Suprapubic skin (tissue), 4 donors: ENCODE measurements at regions not wholly inside any gene's neighbourhood (a gene's known extent, or its start where the extent isn't known, plus 50 kb on each side); places are given as distances from the start of the nearest gene placed in this dataset.

ENCODE experiments used
- DNase-seq, 2 donors: peaks; one replicate each; pipeline ENCODE4 v3.0.0-alpha.2; 2019; ENCODE audit warnings: low spot score in 2 of 2
- H3K27ac ChIP-seq: fragments of 200-600 bp; sonication (generic); one replicate; pipeline ENCODE4 v1.5.1; 2019
- H3K27me3 ChIP-seq: fragments of 200-600 bp; sonication (generic); one replicate; pipeline ENCODE4 v1.5.1; 2019
- H3K36me3 ChIP-seq: fragments of 200-600 bp; sonication (generic); one replicate; pipeline ENCODE4 v1.5.1; 2019
- H3K4me1 ChIP-seq: fragments of 200-600 bp; sonication (generic); one replicate; pipeline ENCODE4 v1.5.1; 2019
- H3K4me3 ChIP-seq: fragments of 200-600 bp; sonication (generic); one replicate; pipeline ENCODE4 v1.5.1; 2019; ENCODE audit warnings: mild to moderate bottlenecking
- H3K9me3 ChIP-seq: fragments of 200-600 bp; sonication (generic); one replicate; pipeline ENCODE4 v1.5.1; 2019
- EP300 ChIP-seq: sonication (generic); formaldehyde crosslinking; IDR thresholded peaks from one replicate; pipeline ENCODE4 v1.6.1; 2017; ENCODE audit warnings: antibody characterized with exemption
- POLR2A ChIP-seq, 2 donors: fragments of 450-650 bp; IDR thresholded peaks; one replicate each; pipeline ENCODE4 v1.6.1; 2017; ENCODE audit warnings: antibody characterized with exemption in 2 of 2, mild to moderate bottlenecking in 2 of 2, moderate library complexity in 2 of 2
- POLR2AphosphoS5 ChIP-seq, 3 donors: sonication (generic); formaldehyde crosslinking; IDR thresholded peaks; one replicate each; pipeline ENCODE4 v1.6.1; 2017; ENCODE audit warnings: antibody characterized with exemption in 3 of 3
- WGBS: methylation state at CpG from one replicate; pipeline ENCODE4 v1.1.5; 2018; 5-methylcytosine and 5-hydroxymethylcytosine counted together
- TF ChIP-seq, protein P1 (sequence below), 2 donors: fragments of 200-600 bp in 1 of 2; fragments of 450-650 bp in 1 of 2; sonication (generic) in 1 of 2; IDR thresholded peaks; one replicate each; pipeline ENCODE4 v1.5.1; 2016 to 2019; ENCODE audit warnings: antibody characterized with exemption in 2 of 2, mild to moderate bottlenecking in 1 of 2, moderate library complexity in 1 of 2

DNA sequence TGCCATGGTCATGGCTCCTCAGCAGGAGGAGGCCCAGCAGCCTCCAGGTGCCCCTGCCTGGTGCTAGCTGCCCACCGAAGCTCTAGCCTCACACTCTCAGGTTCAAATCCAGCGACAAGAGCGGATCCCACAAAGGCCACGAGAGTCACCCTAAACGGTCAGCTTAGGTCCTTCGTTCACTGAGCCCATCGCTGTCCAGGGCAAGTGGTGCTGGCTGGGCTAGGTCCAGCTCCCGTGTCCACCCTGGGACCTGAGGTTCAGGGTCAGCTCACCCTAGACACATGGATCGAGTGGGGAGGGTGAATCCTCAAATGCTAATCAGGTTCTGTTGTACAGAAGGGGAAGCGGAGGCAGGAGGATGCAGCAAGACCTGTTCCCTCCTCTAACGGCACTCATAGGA is 171.9 kb upstream of the SULF2 start:
- Histone ChIP-seq H3K9me3 (no peaks in the 10 kb centered on the region), H3K4me3 (no peak overlapping the region), H3K4me1 (no peaks in the 10 kb centered on the region), H3K27ac (no peak overlapping the region), H3K27me3 (no peaks in the 10 kb centered on the region), H3K36me3 (no peaks in the 10 kb centered on the region)
- 92% methylated on average over 11 of the region's 11 CpGs for WGBS
- no peak for DNase-seq
- TF ChIP-seq POLR2A (IDR thresholded peaks at IDR 0.05) (no peak), EP300 (no peak), POLR2AphosphoS5 (IDR thresholded peaks at IDR 0.05) (no peak)
- TF ChIP-seq, protein P1, sequence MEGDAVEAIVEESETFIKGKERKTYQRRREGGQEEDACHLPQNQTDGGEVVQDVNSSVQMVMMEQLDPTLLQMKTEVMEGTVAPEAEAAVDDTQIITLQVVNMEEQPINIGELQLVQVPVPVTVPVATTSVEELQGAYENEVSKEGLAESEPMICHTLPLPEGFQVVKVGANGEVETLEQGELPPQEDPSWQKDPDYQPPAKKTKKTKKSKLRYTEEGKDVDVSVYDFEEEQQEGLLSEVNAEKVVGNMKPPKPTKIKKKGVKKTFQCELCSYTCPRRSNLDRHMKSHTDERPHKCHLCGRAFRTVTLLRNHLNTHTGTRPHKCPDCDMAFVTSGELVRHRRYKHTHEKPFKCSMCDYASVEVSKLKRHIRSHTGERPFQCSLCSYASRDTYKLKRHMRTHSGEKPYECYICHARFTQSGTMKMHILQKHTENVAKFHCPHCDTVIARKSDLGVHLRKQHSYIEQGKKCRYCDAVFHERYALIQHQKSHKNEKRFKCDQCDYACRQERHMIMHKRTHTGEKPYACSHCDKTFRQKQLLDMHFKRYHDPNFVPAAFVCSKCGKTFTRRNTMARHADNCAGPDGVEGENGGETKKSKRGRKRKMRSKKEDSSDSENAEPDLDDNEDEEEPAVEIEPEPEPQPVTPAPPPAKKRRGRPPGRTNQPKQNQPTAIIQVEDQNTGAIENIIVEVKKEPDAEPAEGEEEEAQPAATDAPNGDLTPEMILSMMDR (IDR thresholded peaks at IDR 0.05): no peak

DNA sequence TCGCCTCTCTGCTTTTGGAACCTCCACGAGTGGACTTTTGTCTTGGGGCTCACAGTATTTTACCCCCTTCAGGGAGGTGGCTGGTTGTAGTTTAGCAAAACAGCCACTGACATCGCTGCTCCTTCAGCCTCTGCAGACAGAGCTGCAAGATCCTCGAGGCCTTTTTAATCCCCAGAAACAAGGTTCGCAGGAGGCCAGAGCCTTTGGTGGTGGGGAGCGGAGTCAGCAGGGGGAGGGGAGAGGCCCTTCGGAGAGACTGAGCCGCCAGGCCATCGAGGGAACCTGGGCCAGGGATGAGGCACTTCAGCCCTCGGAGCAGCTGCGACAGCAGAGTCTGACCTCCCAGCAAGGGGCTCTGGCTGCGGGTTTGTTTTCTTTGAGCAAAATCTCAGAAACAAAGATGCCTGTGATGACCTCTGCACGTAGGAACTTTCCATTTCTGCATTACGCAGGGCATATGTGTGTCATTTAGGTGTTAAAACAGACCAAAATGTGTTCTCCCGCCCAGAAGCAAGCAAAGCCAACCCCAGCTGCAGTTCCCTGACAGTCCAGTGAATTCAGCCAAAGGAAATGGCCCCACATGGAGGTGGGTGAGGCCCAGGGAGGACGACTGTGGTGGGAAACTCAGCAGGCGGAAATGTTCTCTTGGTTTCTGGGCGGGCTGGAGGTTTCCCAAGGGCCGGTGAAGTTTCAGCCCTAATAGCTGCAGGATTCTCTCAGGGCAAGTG is 171.2 kb upstream of the SULF2 start:
- 87% methylated on average over 15 of the region's 19 CpGs for WGBS
- no peak for DNase-seq
- no peak overlapping the region for H3K27ac ChIP-seq
- TF ChIP-seq POLR2AphosphoS5 (IDR thresholded peaks at IDR 0.05) (no peak), EP300 (no peak), POLR2A (IDR thresholded peaks at IDR 0.05) (no peak)
- TF ChIP-seq, protein P1 (IDR thresholded peaks at IDR 0.05): no peak
- H3K36me3 ChIP-seq: no peaks in the 10 kb centered on the region
- H3K4me3 ChIP-seq: no peak overlapping the region
- H3K27me3 ChIP-seq: no peaks in the 10 kb centered on the region
- no peaks in the 10 kb centered on the region for H3K9me3 ChIP-seq
- no peaks in the 10 kb centered on the region for H3K4me1 ChIP-seq

DNA sequence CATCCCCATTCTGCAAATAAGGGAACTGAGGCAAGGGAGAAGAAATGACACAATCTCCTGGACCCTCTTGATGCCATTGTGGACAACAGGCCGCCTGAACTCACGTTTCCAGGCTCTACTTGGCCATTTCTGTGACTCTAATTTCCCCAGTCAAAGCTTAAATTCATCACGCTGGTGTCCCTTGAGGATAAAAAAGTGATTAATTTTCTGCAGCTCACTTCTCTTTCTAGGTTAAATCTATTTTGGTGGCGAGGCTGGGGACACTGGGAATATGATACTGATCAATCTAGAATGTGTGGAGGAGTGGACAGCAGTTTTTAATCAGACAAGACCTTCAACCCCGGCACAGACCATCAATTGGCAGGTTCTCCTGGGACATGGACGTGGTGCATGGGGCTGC is 168.2 kb upstream of the SULF2 start:
- TF ChIP-seq POLR2A (IDR thresholded peaks at IDR 0.05): no peak
- Histone ChIP-seq H3K9me3 (no peaks in the 10 kb centered on the region), H3K36me3 (no peaks in the 10 kb centered on the region), H3K27ac (no peak overlapping the region), H3K27me3 (no peaks in the 10 kb centered on the region), H3K4me1 (no peaks in the 10 kb centered on the region), H3K4me3 (no peak overlapping the region)
- WGBS: 93% methylated on average over 6 of the region's 6 CpGs
- no peak for DNase-seq

DNA sequence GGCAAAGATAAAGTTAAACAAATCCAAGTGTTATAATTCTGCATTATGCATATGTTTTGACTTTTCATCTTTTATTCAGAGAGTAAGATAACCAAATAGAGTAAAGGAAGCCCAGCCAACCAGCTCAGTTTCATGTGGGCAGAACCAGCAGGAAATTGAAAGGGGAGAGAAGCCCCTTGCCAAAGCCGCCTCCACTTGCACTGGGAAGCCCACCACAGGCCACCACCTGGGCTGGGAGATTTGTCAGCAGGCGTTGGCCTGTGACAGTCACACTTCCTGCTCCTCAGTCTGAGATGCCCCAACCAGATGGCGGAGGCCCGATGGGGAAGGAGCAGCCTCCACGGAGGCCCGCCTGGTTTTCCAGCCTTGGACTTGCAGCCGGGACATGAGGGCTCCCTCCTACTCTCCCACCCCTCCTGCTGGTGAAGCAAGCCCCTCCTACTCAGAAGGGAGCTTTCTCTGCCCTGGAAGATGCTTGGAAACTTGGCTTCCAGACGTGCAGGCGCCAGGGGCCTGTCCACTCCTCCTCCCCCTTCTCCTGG is 166.8 kb upstream of the SULF2 start:
- Histone ChIP-seq H3K4me1 (no peaks in the 10 kb centered on the region), H3K27me3 (no peaks in the 10 kb centered on the region), H3K4me3 (no peak overlapping the region), H3K36me3 (no peaks in the 10 kb centered on the region), H3K9me3 (no peaks in the 10 kb centered on the region), H3K27ac (no peak overlapping the region)
- no peak for TF ChIP-seq POLR2A (IDR thresholded peaks at IDR 0.05)
- TF ChIP-seq POLR2AphosphoS5 (IDR thresholded peaks at IDR 0.05): no peak
- no peak for TF ChIP-seq EP300
- TF ChIP-seq, protein P1 (IDR thresholded peaks at IDR 0.05): no peak
- WGBS: 75% methylated on average over 4 of the region's 9 CpGs
- DNase-seq: no peak

DNA sequence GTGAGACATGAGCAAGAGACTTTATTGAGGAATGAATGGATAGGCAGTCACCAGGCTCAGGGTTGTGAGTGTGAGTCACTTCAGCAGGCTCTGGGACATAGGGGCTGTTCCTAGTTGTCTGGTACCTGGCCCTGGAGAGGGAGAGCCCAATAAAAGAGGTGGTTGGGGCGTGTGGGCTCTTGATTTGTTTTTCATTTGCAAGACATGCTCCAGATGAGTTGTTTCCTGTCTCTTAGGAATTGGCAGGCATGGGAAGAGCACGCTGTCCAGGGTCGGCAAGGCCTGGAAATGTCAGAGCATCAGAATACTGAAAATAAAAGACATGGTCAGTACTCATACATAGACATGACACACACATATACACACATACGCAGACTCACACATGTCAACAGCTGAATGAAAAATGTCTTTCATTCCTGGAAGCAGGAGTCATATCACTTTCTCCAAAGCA is 166.3 kb upstream of the SULF2 start:
- no peaks in the 10 kb centered on the region for H3K27me3 ChIP-seq
- WGBS: 37% methylated on average over 4 of the region's 4 CpGs
- H3K4me1 ChIP-seq: no peaks in the 10 kb centered on the region
- no peak overlapping the region for H3K4me3 ChIP-seq
- H3K36me3 ChIP-seq: no peaks in the 10 kb centered on the region
- H3K27ac ChIP-seq: no peak overlapping the region
- TF ChIP-seq, protein P1 (IDR thresholded peaks at IDR 0.05): no peak
- TF ChIP-seq POLR2A (IDR thresholded peaks at IDR 0.05) (no peak), EP300 (no peak), POLR2AphosphoS5 (IDR thresholded peaks at IDR 0.05) (no peak)
- no peak for DNase-seq
- H3K9me3 ChIP-seq: no peaks in the 10 kb centered on the region
